Hepatocyte (in vitro differentiated cells): ENCODE measurements at regions not wholly inside any gene's neighbourhood (a gene's known extent, or its start where the extent isn't known, plus 50 kb on each side); places are given as distances from the start of the nearest gene placed in this dataset.

Source experiments
- CTCF ChIP-seq: fragments of 200-600 bp; sonication (generic); IDR thresholded peaks from 2 replicates; pipeline ENCODE4 v1.5.1; 2016; ENCODE audit warnings: antibody characterized with exemption, mild to moderate bottlenecking; ENCODE audit not compliant: poor library complexity
- EZH2 ChIP-seq: fragments of 200-600 bp; sonication (generic); IDR thresholded peaks from 2 replicates; pipeline ENCODE4 v1.6.1; 2016; ENCODE audit warnings: antibody characterized with exemption, mild to moderate bottlenecking, borderline replicate concordance
- EZH2phosphoT487 ChIP-seq: fragments of 200-600 bp; sonication (generic); IDR thresholded peaks from one replicate; pipeline ENCODE4 v1.6.1; 2018; ENCODE audit warnings: antibody characterized with exemption, mild to moderate bottlenecking, low read depth, moderate library complexity; ENCODE audit not compliant: unreplicated experiment, severe bottlenecking

DNA sequence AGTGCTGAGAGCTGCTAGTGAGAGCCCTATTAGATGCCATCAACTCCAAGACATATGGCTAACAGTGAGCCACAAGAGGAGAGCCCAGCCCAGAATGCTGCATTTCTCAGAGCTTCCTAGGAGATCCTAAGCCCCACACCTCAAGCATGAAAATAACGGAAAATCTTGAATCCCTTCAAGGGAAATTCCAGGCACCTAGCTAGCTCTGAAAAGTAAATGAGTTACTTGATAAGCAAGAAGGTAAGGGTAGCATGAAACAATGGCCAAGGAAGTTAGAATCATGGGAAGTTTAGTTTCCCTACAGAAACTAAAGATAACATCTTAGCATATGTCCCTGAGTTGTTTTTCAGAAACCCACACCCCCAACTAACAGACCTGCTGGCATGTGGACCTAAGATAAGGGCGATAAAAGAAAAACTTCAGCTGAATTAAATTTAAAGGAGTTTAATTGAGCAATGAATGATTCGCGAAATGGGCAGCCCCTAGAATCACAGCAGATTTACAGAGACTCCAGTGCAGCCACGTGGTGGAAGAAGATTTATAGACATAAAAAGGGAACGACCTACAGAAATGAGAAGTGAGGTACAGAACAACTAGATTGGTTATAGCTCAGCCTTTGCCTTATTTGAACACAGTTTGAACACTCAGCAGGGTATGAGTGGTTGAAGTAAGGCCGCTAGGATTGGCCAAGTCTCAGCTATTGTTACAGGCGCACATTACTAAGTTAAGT is 301.3 kb upstream of the DACH1 start:
- no peak for TF ChIP-seq CTCF
- no peak for TF ChIP-seq EZH2
- no peak for TF ChIP-seq EZH2phosphoT487
